ENCODE measurements at regions not wholly inside any gene's neighbourhood (a gene's known extent, or its start where the extent isn't known, plus 50 kb on each side); places are given as distances from the start of the nearest gene placed in this dataset.

GRCh38 chr14:89658977-89659670 is 242.1 kb upstream of the FOXN3 start:
- WGBS, 2 donors: 67 to 68% methylated on average over 7 of the region's 7 CpGs
- intact Hi-C loops (cut with DNase I): no loop called here
- DNase-seq (no peak), ATAC-seq (ENCODE audit: low FRiP score) (no peak)
- Histone ChIP-seq H3K9me3 (ENCODE audit: control insufficient read depth, low read length) (no peaks in the 10 kb centered on the region), H3K4me3 (ENCODE audit: low read length in 2 of 2) (no peak overlapping the region), H3K4me1 (ENCODE audit: control insufficient read depth in 1 of 2, insufficient read depth in 2 of 2, low read length in 2 of 2) (no peaks in the 10 kb centered on the region), H3K36me3 (ENCODE audit: control insufficient read depth in 1 of 2, insufficient read depth in 2 of 2, low read length in 1 of 2) (no peaks in the 10 kb centered on the region), H3K27ac (ENCODE audit: low read depth in 1 of 2, low read length in 2 of 2) (no peak overlapping the region), H3K27me3 (ENCODE audit: control insufficient read depth in 1 of 2, insufficient read depth in 2 of 2, low read length in 1 of 2) (no peaks in the 10 kb centered on the region)

- H3K36me3 ChIP-seq (ENCODE audit: control insufficient read depth in 1 of 2, insufficient read depth in 2 of 2, low read length in 1 of 2): no peaks in the 10 kb centered on the region
- intact Hi-C loops (cut with DNase I): no loop called here
- DNase-seq (no peak), ATAC-seq (ENCODE audit: low FRiP score) (no peak)
- no peaks in the 10 kb centered on the region for H3K4me1 ChIP-seq (ENCODE audit: control insufficient read depth in 1 of 2, insufficient read depth in 2 of 2, low read length in 2 of 2)
- no peaks in the 10 kb centered on the region for H3K27me3 ChIP-seq (ENCODE audit: control insufficient read depth in 1 of 2, insufficient read depth in 2 of 2, low read length in 1 of 2)
- H3K27ac ChIP-seq (ENCODE audit: low read depth in 1 of 2, low read length in 2 of 2): no peak overlapping the region
- WGBS, 2 donors: 96 to 99% methylated on average over 1 of the region's 1 CpG
- H3K4me3 ChIP-seq (ENCODE audit: low read length in 2 of 2): no peak overlapping the region
- no peaks in the 10 kb centered on the region for H3K9me3 ChIP-seq (ENCODE audit: control insufficient read depth, low read length)
These were observed 240.0 kb upstream of the FOXN3 start for GRCh38 chr14:89657014-89657413.

GRCh38 chr14:89654998-89655397 is 238.0 kb upstream of the FOXN3 start:
- Histone ChIP-seq H3K9me3 (ENCODE audit: control insufficient read depth, low read length) (no peaks in the 10 kb centered on the region), H3K4me1 (ENCODE audit: control insufficient read depth in 1 of 2, insufficient read depth in 2 of 2, low read length in 2 of 2) (no peaks in the 10 kb centered on the region), H3K27ac (ENCODE audit: low read depth in 1 of 2, low read length in 2 of 2) (no peak overlapping the region), H3K36me3 (ENCODE audit: control insufficient read depth in 1 of 2, insufficient read depth in 2 of 2, low read length in 1 of 2) (no peaks in the 10 kb centered on the region), H3K4me3 (ENCODE audit: low read length in 2 of 2) (no peak overlapping the region), H3K27me3 (ENCODE audit: control insufficient read depth in 1 of 2, insufficient read depth in 2 of 2, low read length in 1 of 2) (no peaks in the 10 kb centered on the region)
- 24 to 44% methylated on average over 1 of the region's 1 CpG for WGBS, 2 donors
- intact Hi-C loops (cut with DNase I): no loop called here
- DNase-seq (no peak), ATAC-seq (ENCODE audit: low FRiP score) (no peak)

- WGBS, 2 donors: 86 to 95% methylated on average over 4 of the region's 4 CpGs
- Histone ChIP-seq H3K27me3 (ENCODE audit: control insufficient read depth in 1 of 2, insufficient read depth in 2 of 2, low read length in 1 of 2) (no peaks in the 10 kb centered on the region), H3K9me3 (ENCODE audit: control insufficient read depth, low read length) (no peaks in the 10 kb centered on the region), H3K36me3 (ENCODE audit: control insufficient read depth in 1 of 2, insufficient read depth in 2 of 2, low read length in 1 of 2) (no peaks in the 10 kb centered on the region), H3K4me3 (ENCODE audit: low read length in 2 of 2) (no peak overlapping the region), H3K4me1 (ENCODE audit: control insufficient read depth in 1 of 2, insufficient read depth in 2 of 2, low read length in 2 of 2) (no peaks in the 10 kb centered on the region), H3K27ac (ENCODE audit: low read depth in 1 of 2, low read length in 2 of 2) (no peak overlapping the region)
- DNase-seq: no peak
- intact Hi-C loops (cut with DNase I): no loop called here
- no peak for ATAC-seq (ENCODE audit: low FRiP score)
These were observed 235.3 kb upstream of the FOXN3 start for GRCh38 chr14:89652352-89652751.

- no peak for ATAC-seq (ENCODE audit: low FRiP score)
These were observed 234.8 kb upstream of the FOXN3 start for GRCh38 chr14:89651805-89652204.

GRCh38 chr14:89650077-89650978 is 233.3 kb upstream of the FOXN3 start:
- Histone ChIP-seq H3K4me3 (ENCODE audit: low read length in 2 of 2) (no peak overlapping the region), H3K36me3 (ENCODE audit: control insufficient read depth in 1 of 2, insufficient read depth in 2 of 2, low read length in 1 of 2) (no peaks in the 10 kb centered on the region), H3K27me3 (ENCODE audit: control insufficient read depth in 1 of 2, insufficient read depth in 2 of 2, low read length in 1 of 2) (no peaks in the 10 kb centered on the region), H3K4me1 (ENCODE audit: control insufficient read depth in 1 of 2, insufficient read depth in 2 of 2, low read length in 2 of 2) (no peaks in the 10 kb centered on the region), H3K27ac (ENCODE audit: low read depth in 1 of 2, low read length in 2 of 2) (no peak overlapping the region), H3K9me3 (ENCODE audit: control insufficient read depth, low read length) (no peaks in the 10 kb centered on the region)
- DNase-seq (no peak), ATAC-seq (ENCODE audit: low FRiP score) (no peak)
- 89 to 93% methylated on average over 4 of the region's 4 CpGs for WGBS, 2 donors
- intact Hi-C loops (cut with DNase I): no loop called here

More at GRCh38 chr14:89651805-89652204, 234.8 kb upstream of the FOXN3 start:
- Histone ChIP-seq H3K27me3 (ENCODE audit: control insufficient read depth in 1 of 2, insufficient read depth in 2 of 2, low read length in 1 of 2) (no peaks in the 10 kb centered on the region), H3K36me3 (ENCODE audit: control insufficient read depth in 1 of 2, insufficient read depth in 2 of 2, low read length in 1 of 2) (no peaks in the 10 kb centered on the region), H3K4me1 (ENCODE audit: control insufficient read depth in 1 of 2, insufficient read depth in 2 of 2, low read length in 2 of 2) (no peaks in the 10 kb centered on the region), H3K9me3 (ENCODE audit: control insufficient read depth, low read length) (no peaks in the 10 kb centered on the region), H3K27ac (ENCODE audit: low read depth in 1 of 2, low read length in 2 of 2) (no peak overlapping the region), H3K4me3 (ENCODE audit: low read length in 2 of 2) (no peak overlapping the region)
- no peak for DNase-seq
- 94 to 97% methylated on average over 2 of the region's 2 CpGs for WGBS, 2 donors
- intact Hi-C loops (cut with DNase I): no loop called here

- no peaks in the 10 kb centered on the region for H3K9me3 ChIP-seq (ENCODE audit: control insufficient read depth, low read length)
- H3K36me3 ChIP-seq (ENCODE audit: control insufficient read depth in 1 of 2, insufficient read depth in 2 of 2, low read length in 1 of 2): no peaks in the 10 kb centered on the region
- WGBS, 2 donors: 90 to 92% methylated on average over 7 of the region's 7 CpGs
- intact Hi-C loops (cut with DNase I): no loop called here
- H3K27ac ChIP-seq (ENCODE audit: low read depth in 1 of 2, low read length in 2 of 2): no peak overlapping the region
- H3K4me3 ChIP-seq (ENCODE audit: low read length in 2 of 2): no peak overlapping the region
- no peaks in the 10 kb centered on the region for H3K4me1 ChIP-seq (ENCODE audit: control insufficient read depth in 1 of 2, insufficient read depth in 2 of 2, low read length in 2 of 2)
- ATAC-seq (ENCODE audit: low FRiP score): no peak
- no peaks in the 10 kb centered on the region for H3K27me3 ChIP-seq (ENCODE audit: control insufficient read depth in 1 of 2, insufficient read depth in 2 of 2, low read length in 1 of 2)
- DNase-seq: no peak
These were observed 232.5 kb upstream of the FOXN3 start for GRCh38 chr14:89649451-89650075.

GRCh38 chr14:89648924-89649323 is 231.9 kb upstream of the FOXN3 start:
- no peak for DNase-seq
- Histone ChIP-seq H3K9me3 (ENCODE audit: control insufficient read depth, low read length) (no peaks in the 10 kb centered on the region), H3K4me1 (ENCODE audit: control insufficient read depth in 1 of 2, insufficient read depth in 2 of 2, low read length in 2 of 2) (no peaks in the 10 kb centered on the region), H3K36me3 (ENCODE audit: control insufficient read depth in 1 of 2, insufficient read depth in 2 of 2, low read length in 1 of 2) (no peaks in the 10 kb centered on the region), H3K27ac (ENCODE audit: low read depth in 1 of 2, low read length in 2 of 2) (no peak overlapping the region), H3K4me3 (ENCODE audit: low read length in 2 of 2) (no peak overlapping the region), H3K27me3 (ENCODE audit: control insufficient read depth in 1 of 2, insufficient read depth in 2 of 2, low read length in 1 of 2) (no peaks in the 10 kb centered on the region)
- no peak for ATAC-seq (ENCODE audit: low FRiP score)
- 91 to 93% methylated on average over 5 of the region's 5 CpGs for WGBS, 2 donors
- intact Hi-C loops (cut with DNase I): no loop called here

All from aorta (tissue), 5 donors.